Prostate gland (tissue), 2 donors: ENCODE measurements at regions not wholly inside any gene's neighbourhood (a gene's known extent, or its start where the extent isn't known, plus 50 kb on each side); places are given as distances from the start of the nearest gene placed in this dataset.

ENCODE experiments used
- POLR2A ChIP-seq: fragments of 450-650 bp; IDR thresholded peaks from one replicate; pipeline ENCODE4 v1.6.1; 2016; ENCODE audit warnings: antibody characterized with exemption, mild to moderate bottlenecking
- TF ChIP-seq, protein P1 (sequence below), 4 experiments: fragments of 200-600 bp in 2 of 4; fragments of 450-650 bp in 2 of 4; sonication (generic) in 2 of 4; IDR thresholded peaks; 1 replicate in 3 of 4; 2 replicates in 1 of 4; pipeline ENCODE4 v1.5.1; 2016 to 2019; ENCODE audit warnings: antibody characterized with exemption in 4 of 4, mild to moderate bottlenecking in 2 of 4, moderate library complexity in 2 of 4

DNA sequence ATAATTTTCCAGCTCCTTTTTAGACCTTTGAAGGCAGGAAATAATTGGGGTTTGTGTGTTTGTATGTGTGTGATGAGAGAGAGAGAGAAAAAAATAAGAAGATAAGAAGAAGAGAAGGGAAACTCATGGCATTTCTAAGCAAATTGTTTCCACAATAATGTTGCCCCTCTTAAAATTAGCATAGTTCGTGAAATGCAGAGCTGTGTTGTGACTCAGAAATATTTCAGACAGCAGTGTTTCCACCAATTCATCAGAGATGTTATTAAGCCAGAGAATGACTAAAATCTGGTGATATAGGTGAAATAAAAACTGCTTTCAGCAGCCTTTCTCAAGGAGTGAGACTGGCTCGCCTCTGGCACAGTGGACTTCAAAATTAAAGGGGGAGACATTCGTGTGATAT is 65.9 kb upstream of the ARHGAP5 start:
- TF ChIP-seq, protein P1, sequence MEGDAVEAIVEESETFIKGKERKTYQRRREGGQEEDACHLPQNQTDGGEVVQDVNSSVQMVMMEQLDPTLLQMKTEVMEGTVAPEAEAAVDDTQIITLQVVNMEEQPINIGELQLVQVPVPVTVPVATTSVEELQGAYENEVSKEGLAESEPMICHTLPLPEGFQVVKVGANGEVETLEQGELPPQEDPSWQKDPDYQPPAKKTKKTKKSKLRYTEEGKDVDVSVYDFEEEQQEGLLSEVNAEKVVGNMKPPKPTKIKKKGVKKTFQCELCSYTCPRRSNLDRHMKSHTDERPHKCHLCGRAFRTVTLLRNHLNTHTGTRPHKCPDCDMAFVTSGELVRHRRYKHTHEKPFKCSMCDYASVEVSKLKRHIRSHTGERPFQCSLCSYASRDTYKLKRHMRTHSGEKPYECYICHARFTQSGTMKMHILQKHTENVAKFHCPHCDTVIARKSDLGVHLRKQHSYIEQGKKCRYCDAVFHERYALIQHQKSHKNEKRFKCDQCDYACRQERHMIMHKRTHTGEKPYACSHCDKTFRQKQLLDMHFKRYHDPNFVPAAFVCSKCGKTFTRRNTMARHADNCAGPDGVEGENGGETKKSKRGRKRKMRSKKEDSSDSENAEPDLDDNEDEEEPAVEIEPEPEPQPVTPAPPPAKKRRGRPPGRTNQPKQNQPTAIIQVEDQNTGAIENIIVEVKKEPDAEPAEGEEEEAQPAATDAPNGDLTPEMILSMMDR (IDR thresholded peaks at IDR 0.05) = no peak
- TF ChIP-seq POLR2A = no peak
